CD4-positive, alpha-beta T cell (primary cell): ENCODE measurements at regions not wholly inside any gene's neighbourhood (a gene's known extent, or its start where the extent isn't known, plus 50 kb on each side); places are given as distances from the start of the nearest gene placed in this dataset.

Experiments used
- ATAC-seq: fragments of 200-7000 bp; cut with Tn5 transposase; one replicate; pipeline ENCODE4 v1.10.0; 2022; ENCODE audit warnings: mild to moderate bottlenecking; ENCODE audit not compliant: poor library complexity
- CTCF ChIA-PET: fragments of 350-600 bp; sonication (Branson Sonifier 250); formaldehyde crosslinking; loops from one replicate; lab custom pipeline; 2021; ENCODE audit warnings: antibody characterized with exemption, inconsistent platforms; lab: Charles Lee
- POLR2A ChIA-PET: fragments of 350-600 bp; sonication (Branson Sonifier 250); formaldehyde crosslinking; loops from one replicate; lab custom pipeline; 2021; ENCODE audit warnings: antibody characterized with exemption, inconsistent platforms; lab: Charles Lee
- DNase-seq, 14 experiments: peaks; one replicate each; pipeline ENCODE4 v3.0.0-alpha.2; 2013 to 2020; ENCODE audit warnings: mixed read lengths in 2 of 14
- H3K27ac ChIP-seq, 2 donors: one replicate each; pipeline versions ENCODE4 v1.5.1 to v1.7.0; 2013; ENCODE audit warnings: low read length in 2 of 2, low read depth in 1 of 2, mild to moderate bottlenecking in 1 of 2
- H3K27me3 ChIP-seq, 2 experiments: 1 replicate in 1 of 2; 2 replicates in 1 of 2; pipeline versions ENCODE4 v1.6.1 to v1.7.0; 2013; ENCODE audit warnings: low read length in 2 of 2, control low read depth in 1 of 2, mild to moderate bottlenecking in 1 of 2, moderate library complexity in 1 of 2; ENCODE audit not compliant: insufficient read depth in 2 of 2, control insufficient read depth in 1 of 2
- H3K36me3 ChIP-seq: one replicate; pipeline ENCODE4 v1.6.1; 2013; ENCODE audit warnings: low read length, control low read depth; ENCODE audit not compliant: insufficient read depth
- H3K4me1 ChIP-seq: one replicate; pipeline ENCODE4 v1.6.1; 2013; ENCODE audit warnings: low read length, control low read depth; ENCODE audit not compliant: insufficient read depth
- H3K4me3 ChIP-seq: one replicate; pipeline ENCODE4 v1.5.1; 2013; ENCODE audit warnings: mild to moderate bottlenecking, low read length, moderate library complexity
- H3K9me3 ChIP-seq, 2 experiments: 1 replicate in 1 of 2; 2 replicates in 1 of 2; pipeline versions ENCODE4 v1.6.1 to v1.7.0; 2013; ENCODE audit warnings: low read length in 2 of 2, mild to moderate bottlenecking in 2 of 2, control low read depth in 1 of 2, moderate library complexity in 1 of 2; ENCODE audit not compliant: control insufficient read depth in 1 of 2, insufficient read depth in 1 of 2
- H3K27ac Mint-ChIP-seq: one replicate; pipeline ENCODE4 v1.8.0; 2020; ENCODE audit warnings: mixed read lengths
- H3K27me3 Mint-ChIP-seq: one replicate; pipeline ENCODE4 v1.8.0; 2021; ENCODE audit warnings: mixed read lengths
- H3K36me3 Mint-ChIP-seq: one replicate; pipeline ENCODE4 v1.8.0; 2021; ENCODE audit warnings: low read depth, mixed read lengths
- H3K4me1 Mint-ChIP-seq: one replicate; pipeline ENCODE4 v1.8.0; 2021; ENCODE audit warnings: low read depth, mixed read lengths
- H3K4me3 Mint-ChIP-seq: one replicate; pipeline ENCODE4 v1.8.0; 2020; ENCODE audit warnings: mild to moderate bottlenecking, mixed read lengths
- H3K9me3 Mint-ChIP-seq: one replicate; pipeline ENCODE4 v1.8.0; 2020; ENCODE audit warnings: mixed read lengths
- intact Hi-C, 2 experiments: fragments of 100-400 bp; cut with DNase I in 1 of 2; cut with micrococcal nuclease in 1 of 2; formaldehyde crosslinking; loops; one replicate each; pipeline versions ENCODE4 v1.15.1 to v1.9.0; 2023 to 2025; cut with DNase I, micrococcal nuclease
- TF ChIP-seq, protein P1 (sequence below): fragments of 200-600 bp; IDR thresholded peaks from one replicate; pipeline ENCODE4 v1.8.0; 2022; ENCODE audit warnings: antibody characterized with exemption, mild to moderate bottlenecking

GRCh38 chr5:14019768-14020290, 75.3 kb upstream of the DNAH5 start:
- Histone ChIP-seq H3K27ac (no peak overlapping the region), H3K4me3 (no peak overlapping the region), H3K4me1 (no peaks in the 10 kb centered on the region), H3K36me3 (no peaks in the 10 kb centered on the region), H3K27me3 (no peaks in the 10 kb centered on the region), H3K9me3 (no peaks in the 10 kb centered on the region)
- no peaks in the 10 kb centered on the region for H3K36me3 Mint-ChIP-seq
- intact Hi-C loops: no loop called here
- POLR2A ChIA-PET: no interaction called here
- CTCF ChIA-PET: no interaction called here
- no peaks in the 10 kb centered on the region for H3K9me3 Mint-ChIP-seq
- TF ChIP-seq, protein P1, sequence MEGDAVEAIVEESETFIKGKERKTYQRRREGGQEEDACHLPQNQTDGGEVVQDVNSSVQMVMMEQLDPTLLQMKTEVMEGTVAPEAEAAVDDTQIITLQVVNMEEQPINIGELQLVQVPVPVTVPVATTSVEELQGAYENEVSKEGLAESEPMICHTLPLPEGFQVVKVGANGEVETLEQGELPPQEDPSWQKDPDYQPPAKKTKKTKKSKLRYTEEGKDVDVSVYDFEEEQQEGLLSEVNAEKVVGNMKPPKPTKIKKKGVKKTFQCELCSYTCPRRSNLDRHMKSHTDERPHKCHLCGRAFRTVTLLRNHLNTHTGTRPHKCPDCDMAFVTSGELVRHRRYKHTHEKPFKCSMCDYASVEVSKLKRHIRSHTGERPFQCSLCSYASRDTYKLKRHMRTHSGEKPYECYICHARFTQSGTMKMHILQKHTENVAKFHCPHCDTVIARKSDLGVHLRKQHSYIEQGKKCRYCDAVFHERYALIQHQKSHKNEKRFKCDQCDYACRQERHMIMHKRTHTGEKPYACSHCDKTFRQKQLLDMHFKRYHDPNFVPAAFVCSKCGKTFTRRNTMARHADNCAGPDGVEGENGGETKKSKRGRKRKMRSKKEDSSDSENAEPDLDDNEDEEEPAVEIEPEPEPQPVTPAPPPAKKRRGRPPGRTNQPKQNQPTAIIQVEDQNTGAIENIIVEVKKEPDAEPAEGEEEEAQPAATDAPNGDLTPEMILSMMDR: no peak
- DNase-seq (no peak), ATAC-seq (no peak)
- no peak overlapping the region for H3K27ac Mint-ChIP-seq
- peaks cover 8% of the 10 kb centered on the region for H3K27me3 Mint-ChIP-seq
- H3K4me1 Mint-ChIP-seq: no peaks in the 10 kb centered on the region
- H3K4me3 Mint-ChIP-seq: no peak overlapping the region

DNA sequence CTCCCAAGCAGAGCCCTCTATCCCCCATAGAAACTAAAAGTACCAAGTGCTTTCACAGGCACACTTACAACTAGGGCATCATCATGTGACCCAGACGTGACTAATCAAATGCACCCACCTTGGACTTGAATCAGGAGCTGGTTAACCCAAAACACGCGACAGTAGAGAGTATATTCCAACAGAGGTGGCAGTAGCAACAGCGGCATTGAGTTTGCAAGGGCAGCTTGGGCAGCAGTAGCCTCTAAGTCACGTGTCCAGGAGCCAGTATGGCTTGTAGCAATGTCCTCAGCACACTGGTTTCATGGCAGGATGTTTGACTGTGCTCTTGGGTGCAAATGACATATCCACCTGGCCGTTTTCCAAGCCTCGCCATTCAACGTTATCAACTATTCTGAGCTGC, 73.4 kb upstream of the DNAH5 start:
- ATAC-seq: no peak
- H3K9me3 ChIP-seq: no peaks in the 10 kb centered on the region
- H3K36me3 ChIP-seq: no peaks in the 10 kb centered on the region
- H3K36me3 Mint-ChIP-seq: no peaks in the 10 kb centered on the region
- no peak overlapping the region for H3K27ac ChIP-seq
- no peak overlapping the region for H3K4me3 ChIP-seq
- TF ChIP-seq, protein P1: no peak
- intact Hi-C loops: no loop called here
- no peak for DNase-seq
- H3K27me3 ChIP-seq: peaks cover 0 to 3% of the 10 kb centered on the region in 2 experiments
- H3K4me3 Mint-ChIP-seq: no peak overlapping the region
- CTCF ChIA-PET: no interaction called here
- H3K4me1 ChIP-seq: no peaks in the 10 kb centered on the region
- POLR2A ChIA-PET: no interaction called here
- H3K4me1 Mint-ChIP-seq: no peaks in the 10 kb centered on the region
- H3K27ac Mint-ChIP-seq: no peak overlapping the region
- no peaks in the 10 kb centered on the region for H3K9me3 Mint-ChIP-seq
- H3K27me3 Mint-ChIP-seq: peaks cover 22% of the 10 kb centered on the region

DNA sequence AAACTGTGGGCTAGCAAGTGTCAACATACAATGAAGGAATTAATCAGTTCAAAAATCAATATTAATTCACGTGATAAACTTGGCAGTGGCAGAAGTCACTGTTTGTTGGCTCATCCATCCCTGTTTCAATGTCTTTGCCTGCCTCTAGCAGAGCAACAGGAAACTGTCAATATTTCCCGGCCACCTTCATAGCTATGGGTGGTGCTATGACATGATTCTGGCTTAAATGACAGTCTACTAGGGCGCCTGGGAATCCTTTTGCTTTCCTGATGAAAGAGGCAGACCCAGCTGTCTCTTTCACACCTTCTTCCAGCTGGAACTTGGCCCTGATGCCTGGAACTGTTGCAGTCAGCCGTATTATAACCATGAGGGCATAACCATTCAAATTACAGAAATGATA, 72.1 kb upstream of the DNAH5 start:
- no peaks in the 10 kb centered on the region for H3K4me1 Mint-ChIP-seq
- TF ChIP-seq, protein P1: no peak
- ChIA-PET POLR2A (no interaction called here), CTCF (no interaction called here)
- H3K27me3 Mint-ChIP-seq: peaks cover 33% of the 10 kb centered on the region
- H3K9me3 ChIP-seq: no peaks in the 10 kb centered on the region
- peaks cover 2% of the 10 kb centered on the region for H3K4me1 ChIP-seq
- ATAC-seq (no peak), DNase-seq (no peak)
- no peak overlapping the region for H3K4me3 Mint-ChIP-seq
- no peaks in the 10 kb centered on the region for H3K9me3 Mint-ChIP-seq
- intact Hi-C loops: no loop called here
- H3K27ac Mint-ChIP-seq: no peak overlapping the region
- no peak overlapping the region for H3K27ac ChIP-seq
- no peaks in the 10 kb centered on the region for H3K36me3 Mint-ChIP-seq
- peaks cover 0 to 4% of the 10 kb centered on the region in 2 experiments for H3K27me3 ChIP-seq
- no peak overlapping the region for H3K4me3 ChIP-seq
- no peaks in the 10 kb centered on the region for H3K36me3 ChIP-seq
